NCI-H2107 treated with DMSO at 0.1 percent for 48 hours (cell line): ENCODE measurements at regions not wholly inside any gene's neighbourhood (a gene's known extent, or its start where the extent isn't known, plus 50 kb on each side); places are given as distances from the start of the nearest gene placed in this dataset.

Source experiments
- DNase-seq: peaks from one replicate; lab custom pipeline; 2025; ENCODE audit not compliant: unreplicated experiment; lab: John Stamatoyannopoulos, UW

DNA sequence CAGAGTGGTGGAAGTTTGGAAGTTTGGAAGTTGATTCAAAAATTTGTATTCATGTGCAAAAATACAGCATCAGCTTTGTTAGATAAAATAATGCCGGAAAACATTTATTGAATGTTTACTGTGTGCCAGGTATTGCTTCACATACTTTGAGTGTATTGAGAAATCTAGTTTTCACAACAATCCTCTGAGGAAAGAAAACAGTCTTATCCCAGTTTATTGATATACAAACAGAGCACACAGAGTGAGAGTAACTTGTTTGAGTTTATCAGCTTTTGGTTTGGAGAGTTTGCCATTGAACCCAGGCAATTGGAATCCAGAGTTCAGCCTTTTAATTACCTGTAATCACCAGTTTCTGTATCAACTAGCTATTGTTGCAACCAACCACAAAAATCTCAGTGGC, 127.2 kb upstream of the RPS6KA3 start:
- no peak for DNase-seq

DNA sequence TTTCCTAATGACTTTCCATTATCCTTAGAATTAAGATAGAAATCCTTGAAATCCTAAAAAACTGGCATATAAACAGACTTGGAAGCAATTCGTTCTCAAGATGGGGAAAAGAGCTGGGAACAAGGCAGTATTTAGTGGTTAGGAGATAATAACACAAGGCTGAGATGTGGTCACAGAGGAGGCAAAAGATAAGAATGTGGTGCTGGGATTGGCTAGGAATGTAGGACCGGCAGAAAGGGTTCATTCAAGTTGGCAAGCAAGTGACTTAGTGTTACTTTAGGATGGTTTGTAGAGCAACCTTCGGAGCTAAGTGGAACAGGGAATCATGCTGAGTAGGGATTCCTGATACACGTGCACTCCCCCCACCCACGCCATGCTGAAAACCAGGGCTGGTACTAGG, 121.9 kb upstream of the RPS6KA3 start:
- DNase-seq: no peak

DNA sequence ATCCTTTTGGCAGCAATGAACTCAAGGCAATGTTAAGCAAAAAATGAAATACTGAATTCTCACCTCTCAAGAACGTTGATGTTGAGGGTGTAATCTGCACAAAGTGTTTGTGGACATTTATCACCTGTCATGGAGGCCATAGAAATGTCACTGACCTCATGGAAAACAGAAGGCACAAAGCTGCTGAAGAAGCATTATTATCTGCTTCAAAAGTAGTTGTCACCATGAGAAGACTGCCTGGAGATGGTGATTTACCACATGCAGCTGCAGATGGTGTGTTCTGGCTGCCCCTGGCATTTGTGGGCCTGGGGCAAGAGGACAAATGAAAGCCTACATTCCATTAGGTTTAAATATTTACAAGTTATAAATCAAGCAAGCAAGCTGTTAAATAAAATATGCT, 116.8 kb upstream of the RPS6KA3 start:
- no peak for DNase-seq

DNA sequence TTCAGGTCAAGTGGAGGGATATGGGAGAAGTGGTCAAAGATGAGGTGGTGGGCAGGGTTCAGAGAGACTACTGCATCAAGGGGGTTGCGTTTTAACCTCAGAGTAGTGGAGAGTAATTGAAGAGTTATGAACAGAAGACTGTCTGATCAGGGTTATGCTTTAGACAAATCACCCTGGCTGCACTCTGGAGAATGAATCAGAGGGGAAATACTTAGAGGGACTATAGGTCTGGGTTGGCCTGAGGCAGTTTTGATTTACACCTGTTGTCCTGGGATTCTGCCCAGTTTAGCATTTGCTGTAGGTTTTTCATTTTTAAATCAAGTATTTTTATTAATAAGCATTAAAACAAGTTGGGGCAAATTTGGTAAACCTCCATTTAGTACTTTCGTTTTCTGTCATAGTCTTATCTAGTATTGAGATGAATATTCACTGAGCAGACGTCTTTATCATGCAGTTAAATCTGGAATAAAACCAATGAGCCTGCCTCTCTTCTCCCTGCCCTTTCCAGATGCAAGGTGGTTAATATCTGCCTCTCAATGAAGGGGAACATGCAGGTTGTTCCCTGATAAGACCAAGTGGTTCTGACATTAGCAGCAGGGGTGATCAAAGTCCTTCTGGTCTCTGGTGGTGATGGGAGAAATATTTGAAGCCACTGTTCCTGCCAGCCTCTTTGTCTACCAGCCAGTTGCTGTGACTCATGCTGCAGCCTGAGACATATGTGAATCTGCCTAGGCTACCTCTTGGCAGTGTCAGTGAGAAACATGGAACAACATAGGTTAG, 116.0 kb upstream of the RPS6KA3 start:
- no peak for DNase-seq

DNA sequence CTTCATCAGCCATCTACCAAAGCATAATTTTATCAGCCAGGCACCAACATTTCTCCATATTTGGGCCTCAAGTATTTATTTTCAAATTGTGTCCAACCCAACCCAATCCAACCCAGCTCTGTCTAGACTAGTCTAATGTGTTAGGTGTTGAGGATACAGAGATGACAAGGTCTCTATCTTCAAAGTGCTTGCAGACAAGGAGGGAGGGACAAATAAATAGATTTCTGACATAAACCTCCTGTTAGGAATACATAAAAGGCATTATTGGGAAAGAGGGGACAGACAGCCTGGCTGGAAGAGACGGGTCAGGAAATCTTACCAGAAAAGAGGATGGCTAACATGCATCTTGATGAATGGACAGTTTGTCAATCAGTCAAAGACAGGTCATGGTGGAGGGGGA, 115.4 kb upstream of the RPS6KA3 start:
- DNase-seq: no peak

DNA sequence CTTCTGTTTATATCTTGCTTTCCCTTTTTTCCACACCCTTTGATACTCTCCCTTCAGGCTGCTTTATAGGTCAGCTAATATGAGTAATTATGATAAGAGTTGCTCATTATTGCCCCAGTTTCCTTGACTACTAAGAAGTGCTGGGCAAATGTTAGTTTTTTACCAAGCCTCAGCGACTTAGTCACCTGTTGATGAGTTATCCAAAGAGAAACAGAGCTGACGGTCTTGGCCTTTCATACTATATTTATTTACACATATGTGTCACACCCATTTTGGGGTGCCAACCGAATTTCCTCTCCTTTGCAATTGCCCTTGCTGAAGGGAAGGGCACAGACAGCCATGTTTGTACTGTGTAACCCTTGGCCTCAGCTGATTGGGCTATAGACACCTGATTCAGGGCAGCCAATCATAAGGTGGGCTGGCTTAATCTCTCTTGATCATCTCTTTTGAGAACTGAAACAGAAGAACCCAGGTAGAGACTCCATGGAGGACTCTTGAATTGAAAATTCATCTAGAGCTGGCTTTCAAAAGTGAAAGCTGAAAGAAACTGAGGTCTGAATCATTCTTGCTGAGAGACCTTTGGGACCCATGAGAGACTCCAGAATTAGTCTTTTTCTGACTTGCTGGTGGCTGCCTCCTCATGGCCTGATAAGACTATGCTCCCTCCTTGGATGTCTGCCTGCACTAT, 111.7 kb upstream of the RPS6KA3 start:
- DNase-seq: no peak

DNA sequence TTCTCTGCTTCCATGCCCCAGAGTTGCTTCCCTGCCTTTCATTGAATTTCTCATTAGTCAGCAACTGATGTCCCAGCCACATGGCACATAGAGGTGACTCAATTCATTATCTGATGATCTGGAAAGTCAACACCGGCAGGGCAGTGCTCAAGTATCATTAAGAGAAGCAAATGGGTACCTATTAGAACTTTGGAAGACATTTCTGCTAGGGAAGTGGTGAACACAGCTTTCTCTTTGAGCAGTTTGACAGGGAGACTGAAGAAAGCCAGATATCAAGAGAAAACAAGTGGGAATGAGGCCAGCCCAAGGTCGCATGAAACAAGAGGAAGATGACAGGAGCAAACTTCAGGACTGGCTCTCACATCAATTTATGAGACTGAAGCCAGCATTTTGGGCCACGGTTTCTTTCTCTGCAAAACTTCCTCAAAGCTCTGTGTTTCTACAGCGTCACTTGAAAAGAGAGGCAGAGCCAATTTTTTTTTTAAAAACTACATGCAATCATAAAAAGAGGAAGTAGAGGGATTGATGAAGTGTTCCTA, 108.3 kb upstream of the RPS6KA3 start:
- DNase-seq: no peak

DNA sequence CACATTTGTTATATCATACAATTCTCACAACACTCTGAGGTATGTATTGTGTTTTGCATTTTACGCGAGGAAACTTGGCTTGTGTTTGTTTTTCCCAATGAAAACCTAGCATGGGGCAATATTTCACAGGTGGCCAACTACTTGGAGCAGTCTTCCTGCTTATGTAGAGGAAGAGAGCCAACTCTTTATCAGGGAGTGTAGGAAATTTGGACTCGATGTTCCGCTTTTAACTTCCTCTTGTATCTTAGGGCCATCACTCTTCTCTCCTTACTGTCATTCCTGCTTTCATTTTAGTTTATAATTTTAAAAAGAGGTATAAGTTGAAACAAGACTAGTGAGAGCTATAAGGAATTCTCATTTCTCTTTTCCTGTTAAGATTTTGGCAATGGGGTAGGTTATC, 107.7 kb upstream of the RPS6KA3 start:
- no peak for DNase-seq

DNA sequence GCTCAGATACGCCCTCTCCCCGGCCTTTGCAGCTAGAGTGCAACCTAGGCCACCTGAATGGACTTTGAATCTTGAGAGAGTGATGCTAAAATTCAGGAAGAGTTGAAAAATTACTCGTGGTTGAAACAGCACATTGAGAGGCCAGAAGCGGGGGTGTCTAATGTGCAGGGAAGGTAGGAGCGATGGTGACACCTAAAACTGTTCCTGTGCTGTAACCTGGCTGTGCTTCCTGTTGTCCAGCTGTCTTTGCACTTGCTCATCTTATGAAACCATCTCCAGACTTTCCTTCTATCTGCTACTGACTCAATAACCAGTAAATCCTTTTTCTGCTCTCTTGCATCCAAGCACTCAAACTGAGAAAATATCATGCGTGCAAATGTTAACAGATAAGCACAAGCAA, 106.4 kb upstream of the RPS6KA3 start:
- no peak for DNase-seq

DNA sequence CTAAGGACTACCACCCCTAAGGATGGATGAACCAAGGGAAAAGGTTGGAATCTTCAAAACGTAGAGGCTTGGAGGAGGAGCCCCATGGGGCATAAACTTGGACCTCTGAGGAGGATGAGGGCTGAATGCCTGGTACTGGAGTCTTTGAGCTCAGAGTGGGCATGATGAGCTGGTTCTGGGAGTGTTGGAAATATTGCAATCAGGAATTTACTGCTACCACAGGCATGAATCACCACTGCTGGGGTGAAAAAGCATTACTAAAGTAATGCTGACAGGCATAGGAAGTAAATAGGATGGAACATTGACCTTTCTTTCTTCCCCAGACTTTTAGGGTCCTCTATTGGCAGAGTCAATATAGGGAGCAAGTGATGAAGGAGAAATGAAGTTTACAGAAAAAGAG, 105.8 kb upstream of the RPS6KA3 start:
- DNase-seq: no peak

DNA sequence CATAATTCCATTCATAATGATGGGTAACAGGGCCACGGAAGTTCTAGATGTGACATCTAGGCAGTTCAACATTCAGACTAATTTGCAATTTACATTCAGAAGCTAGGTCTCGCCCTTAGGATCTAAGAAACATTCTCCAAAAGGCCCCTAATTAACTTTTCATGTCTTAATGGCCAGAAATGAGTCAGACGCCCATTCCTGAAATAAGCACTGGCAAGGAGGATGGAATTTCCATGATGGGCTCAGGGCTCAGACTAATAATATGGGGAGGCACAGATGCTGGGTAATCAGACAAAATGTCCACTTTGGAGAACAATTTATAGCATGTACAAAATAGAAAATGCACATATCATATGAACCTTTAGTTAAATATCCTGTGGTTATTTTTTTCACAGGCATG, 102.8 kb upstream of the RPS6KA3 start:
- no peak for DNase-seq

DNA sequence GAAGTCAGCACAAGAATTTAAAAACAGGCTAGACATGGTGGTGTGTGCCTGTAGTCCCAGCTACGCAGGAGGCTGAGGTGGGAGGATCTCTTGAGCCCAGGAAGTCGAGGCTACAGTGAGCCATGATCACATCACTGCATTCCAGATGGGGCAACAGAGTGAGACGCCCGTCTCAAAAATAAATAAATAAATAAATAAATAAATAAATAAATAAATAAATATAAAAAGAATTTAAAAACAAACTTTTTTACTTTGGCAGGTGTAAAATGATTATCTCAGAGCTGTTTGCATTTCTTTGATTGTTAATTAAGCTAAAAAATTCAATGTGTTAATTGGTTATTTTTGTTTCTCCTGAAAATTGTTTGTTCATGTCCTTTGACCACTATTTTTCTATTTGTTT, 97.5 kb upstream of the RPS6KA3 start:
- no peak for DNase-seq

DNA sequence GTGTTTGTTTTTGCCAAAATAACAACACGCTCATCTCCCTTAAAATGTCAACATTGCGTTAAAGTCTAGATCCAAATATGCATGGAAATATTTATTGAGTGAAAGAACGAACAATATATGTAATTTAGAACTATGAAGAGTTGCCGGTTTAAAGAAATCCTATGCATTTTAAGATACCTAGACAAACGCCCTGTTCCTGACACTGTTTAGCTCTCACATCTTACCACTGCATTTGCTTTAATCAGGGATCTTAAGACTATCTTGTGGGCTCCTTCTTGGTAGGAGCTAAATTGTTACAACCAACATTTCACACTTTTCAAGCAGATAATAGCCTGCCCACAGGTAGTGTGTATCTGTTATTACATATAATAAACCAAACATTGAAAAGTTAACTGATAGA, 96.6 kb upstream of the RPS6KA3 start:
- DNase-seq: peak; percentile 45

DNA sequence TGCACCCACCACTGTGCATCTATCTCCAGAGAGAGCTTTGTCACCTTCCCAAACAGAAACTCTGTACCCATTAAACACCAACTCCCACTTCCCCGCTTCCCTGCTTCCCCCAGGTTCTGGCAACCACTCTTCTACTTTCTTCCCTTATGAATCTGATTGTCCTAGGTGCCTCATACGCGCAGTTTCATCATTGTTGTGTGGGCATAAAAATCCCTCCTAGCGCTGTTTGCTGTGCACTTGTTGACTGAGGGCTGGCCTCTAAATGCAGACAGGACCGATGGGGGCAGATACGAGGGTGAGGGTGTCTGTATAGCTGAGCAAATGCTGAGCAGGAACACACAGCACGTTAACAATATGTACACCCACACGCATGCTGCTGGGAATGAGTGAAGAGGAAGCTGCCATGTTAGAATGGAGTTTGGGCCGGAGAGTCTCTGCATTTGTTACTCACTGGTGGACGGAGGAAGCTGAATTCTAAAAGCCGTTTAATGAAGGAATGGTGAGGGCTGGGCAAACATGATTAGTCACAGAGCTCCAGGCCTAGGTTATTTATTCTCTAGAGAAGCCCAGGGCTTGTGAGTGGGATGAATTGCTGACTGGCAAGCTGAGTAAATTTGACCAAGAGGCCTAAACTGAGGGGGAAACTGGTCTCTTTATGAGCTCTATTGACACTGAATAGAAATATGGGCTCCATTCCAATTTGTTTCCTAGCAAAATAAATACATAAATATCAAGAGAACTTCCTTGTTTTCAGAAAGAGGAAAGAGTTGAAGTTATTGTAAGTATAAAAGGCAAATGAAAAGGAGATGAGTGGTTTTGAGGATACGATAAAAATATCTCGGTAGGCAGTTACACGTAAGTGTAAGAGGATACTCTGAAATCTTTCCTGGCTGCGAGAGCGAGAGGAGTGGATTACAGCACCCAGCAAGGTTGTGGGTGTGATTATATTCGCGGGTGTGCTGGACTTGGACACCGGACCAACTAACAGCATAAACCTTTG, 95.9 kb upstream of the RPS6KA3 start:
- peak; percentile 98 for DNase-seq

DNA sequence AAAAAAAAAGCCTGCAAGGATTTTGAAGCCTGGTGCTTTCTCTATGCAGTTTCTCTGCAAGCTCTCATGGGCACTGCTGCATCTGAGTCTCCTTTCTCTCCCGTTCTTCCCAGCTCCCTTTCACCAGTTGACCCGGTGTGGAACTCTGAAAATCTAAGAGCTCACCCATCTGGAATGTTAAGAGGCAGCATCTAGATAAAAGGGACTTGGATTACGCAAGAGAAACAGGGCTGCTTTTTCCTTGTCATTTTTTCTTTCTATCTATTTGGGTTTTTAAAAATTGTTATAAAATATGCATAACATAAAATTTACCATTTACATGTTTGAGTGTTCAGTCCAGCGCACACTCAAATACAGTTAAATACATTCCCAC, 95.2 kb upstream of the RPS6KA3 start:
- peak; percentile 35 for DNase-seq

DNA sequence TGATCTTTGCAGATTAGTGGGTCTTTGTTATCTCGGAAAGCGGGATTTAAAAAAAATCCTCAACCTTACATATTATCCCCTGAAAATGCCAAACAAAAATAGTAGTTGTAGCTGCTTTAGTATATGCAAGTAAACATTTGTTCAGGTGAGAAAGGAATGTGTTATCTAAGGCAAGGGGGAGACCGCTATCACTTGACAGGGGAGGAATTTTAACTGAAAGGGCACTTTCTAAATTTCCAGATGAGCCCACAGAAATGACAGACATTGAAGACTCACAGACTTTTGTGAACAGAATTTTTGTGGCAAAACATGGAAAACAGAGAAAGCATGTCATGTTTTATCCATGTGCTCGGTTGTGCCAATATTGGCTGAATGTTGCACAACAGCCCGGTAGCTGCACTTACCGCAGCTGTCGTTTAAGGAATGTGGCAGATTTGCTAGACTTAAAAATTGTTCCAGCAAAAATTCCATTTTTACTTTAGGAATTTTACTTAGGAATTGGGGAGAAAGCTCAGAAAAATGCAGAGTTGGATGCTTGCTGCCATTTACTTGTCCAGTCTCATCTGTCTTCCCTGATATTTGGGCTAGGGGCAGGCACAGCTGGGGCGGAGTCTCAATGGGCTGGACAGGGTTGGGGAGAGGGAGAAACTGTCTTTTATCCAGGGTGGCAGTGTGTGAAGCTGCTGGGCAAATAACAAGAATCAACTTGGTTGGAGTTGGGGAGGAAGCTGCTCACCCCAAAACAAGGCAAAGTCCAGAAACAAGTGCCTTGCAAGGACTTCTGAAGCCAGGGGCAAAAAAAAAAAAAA, 94.6 kb upstream of the RPS6KA3 start:
- DNase-seq: no peak

DNA sequence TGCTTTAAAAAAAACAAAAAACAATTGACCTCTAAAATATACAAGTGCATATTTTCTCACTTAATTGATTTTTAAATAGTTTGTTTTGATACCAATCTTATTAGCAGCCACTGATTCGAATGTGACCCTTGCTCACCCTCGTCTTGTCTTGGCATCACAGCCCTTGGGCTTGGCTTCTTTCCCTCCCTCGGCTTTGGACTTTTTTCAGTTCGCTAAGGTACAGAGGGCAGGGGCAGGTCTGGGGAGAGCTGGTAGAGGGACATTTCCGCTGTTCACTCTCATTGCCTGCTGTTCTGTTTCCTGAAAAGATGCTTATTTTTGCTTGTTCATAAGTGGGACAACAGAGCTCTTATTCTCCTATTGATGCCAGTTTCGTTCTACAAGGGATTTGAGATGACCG, 88.5 kb upstream of the RPS6KA3 start:
- DNase-seq: no peak

DNA sequence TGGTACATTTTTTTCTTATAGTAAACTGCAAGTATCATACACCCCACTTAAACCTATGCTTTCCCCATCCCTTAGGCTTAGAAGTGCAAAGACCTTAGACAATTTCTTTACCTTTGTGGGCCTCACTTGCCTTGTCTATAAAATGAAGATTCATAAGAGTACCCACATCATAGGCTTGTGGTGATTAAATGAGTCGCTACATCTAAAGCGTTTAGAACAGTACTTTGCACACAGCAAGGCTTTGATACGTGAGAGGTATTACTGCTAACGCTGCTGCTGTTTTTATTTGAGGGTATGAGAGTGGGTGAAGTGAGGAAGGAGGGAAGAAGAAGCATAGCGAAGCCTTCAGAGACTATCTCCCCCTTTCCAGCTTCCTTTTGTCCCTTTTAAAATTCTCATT, 87.8 kb upstream of the RPS6KA3 start:
- DNase-seq: no peak

DNA sequence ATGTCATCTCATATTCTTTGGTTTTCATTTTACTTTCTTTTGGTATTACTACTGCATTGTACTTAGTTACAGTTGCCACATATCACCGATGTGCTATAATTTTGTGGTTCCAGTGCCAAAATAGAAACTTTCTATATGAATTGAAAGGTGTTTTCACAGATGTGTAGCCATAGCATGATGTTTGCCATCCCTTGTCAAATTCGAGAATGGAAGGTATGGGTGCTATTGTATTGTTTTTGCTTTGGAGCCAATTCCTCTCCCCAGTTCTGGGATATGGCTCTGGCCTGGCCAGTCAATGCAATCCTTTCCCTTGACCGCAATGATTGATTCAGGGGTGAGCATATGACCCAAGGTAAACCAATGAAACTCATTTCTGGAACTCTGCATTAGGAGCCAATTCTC, 86.2 kb upstream of the RPS6KA3 start:
- DNase-seq: no peak

DNA sequence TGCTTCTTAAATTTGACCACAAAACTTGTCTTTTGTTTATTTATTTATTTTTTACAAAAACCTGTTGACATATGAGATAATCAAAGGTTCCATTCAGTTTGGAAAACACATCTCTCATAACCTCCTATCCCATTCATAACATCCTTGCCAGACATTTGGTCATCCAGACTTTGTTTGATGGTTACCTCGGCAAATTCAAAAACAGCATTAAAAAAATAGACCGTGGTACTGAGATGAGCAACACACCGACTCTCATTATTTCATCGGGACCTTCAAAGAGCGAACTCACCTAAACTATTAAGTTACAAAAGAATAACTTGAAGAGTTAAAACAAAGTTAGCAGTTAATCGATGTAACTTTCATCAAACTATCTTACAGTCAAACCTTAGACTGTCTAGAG, 85.8 kb upstream of the RPS6KA3 start:
- no peak for DNase-seq

DNA sequence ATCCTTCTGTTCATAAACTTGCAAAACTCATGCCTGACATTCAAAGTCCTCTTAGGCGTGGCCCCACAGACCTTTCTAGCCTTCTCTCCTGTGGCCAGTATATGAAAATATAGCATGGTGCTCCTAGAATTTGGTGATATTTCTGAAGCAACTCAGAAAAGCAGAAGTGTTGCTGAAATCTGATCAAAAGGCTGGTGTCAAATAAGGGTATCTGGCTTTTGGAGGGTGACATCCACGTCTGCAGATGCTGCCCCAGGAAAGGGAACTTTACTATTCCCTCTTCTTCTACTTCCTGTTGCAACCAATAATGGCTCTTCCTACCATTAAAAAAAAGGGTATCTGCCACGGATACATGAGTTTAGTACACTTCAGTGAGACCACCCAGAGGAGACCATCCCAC, 83.9 kb upstream of the RPS6KA3 start:
- no peak for DNase-seq
